Activated CD4-positive, CD25-positive, alpha-beta regulatory T cell (primary cell): ENCODE measurements at regions not wholly inside any gene's neighbourhood (a gene's known extent, or its start where the extent isn't known, plus 50 kb on each side); places are given as distances from the start of the nearest gene placed in this dataset.
"Not testable (repeated sequence)": the region's sequence is repeated elsewhere in the genome, so short reads cannot be mapped to it uniquely, and the experiment has no call there.

Experiments
- DNase-seq, 4 experiments: peaks; one replicate each; lab custom pipeline; 2025; lab: John Stamatoyannopoulos, UW

GRCh38 chr16:32116080-32116479, 137.0 kb upstream of the TP53TG3D start:
- DNase-seq, result no peak

DNA sequence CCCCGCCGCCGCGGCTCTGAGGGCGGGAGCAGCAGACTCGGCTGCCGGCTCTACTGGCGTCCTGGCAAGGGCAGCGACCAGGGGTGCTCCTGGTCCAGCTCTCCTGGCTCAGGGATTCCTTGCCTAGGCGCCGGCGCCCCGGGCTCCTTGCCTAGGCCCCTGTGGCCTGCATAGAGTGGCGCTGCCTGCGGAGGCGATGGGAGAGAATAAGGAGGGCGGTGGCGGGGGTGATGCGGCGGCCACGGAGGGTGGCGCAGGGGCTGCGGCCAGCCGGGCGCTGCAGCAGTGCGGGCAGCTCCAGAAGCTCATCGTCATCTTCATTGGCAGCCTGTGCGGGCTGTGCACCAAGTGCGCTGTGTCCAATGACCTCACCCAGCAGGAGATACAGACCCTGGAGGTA, 136.6 kb upstream of the TP53TG3D start:
- DNase-seq, result not testable (repeated sequence)

- not testable (repeated sequence) for DNase-seq
Observed at GRCh38 chr16:32120372-32120771, 132.7 kb upstream of the TP53TG3D start.

DNA sequence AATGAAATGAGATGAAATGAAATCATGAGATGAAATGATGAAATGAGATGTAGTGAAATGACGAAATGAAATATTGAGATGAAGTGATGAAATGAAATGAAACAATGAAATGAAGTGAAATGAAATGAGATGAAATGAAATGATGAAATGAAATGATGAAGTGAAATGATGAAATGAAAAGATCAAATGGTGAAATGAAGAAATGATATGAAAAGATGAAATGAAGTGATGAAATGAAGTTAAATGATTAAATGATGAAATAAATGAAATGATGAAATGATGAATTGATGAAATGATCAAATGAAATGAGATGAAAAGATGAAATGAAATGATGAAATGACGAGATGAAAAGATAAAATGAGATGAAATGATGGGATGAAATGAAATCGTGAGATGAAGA, 132.3 kb upstream of the TP53TG3D start:
- DNase-seq, result not testable (repeated sequence)

DNA sequence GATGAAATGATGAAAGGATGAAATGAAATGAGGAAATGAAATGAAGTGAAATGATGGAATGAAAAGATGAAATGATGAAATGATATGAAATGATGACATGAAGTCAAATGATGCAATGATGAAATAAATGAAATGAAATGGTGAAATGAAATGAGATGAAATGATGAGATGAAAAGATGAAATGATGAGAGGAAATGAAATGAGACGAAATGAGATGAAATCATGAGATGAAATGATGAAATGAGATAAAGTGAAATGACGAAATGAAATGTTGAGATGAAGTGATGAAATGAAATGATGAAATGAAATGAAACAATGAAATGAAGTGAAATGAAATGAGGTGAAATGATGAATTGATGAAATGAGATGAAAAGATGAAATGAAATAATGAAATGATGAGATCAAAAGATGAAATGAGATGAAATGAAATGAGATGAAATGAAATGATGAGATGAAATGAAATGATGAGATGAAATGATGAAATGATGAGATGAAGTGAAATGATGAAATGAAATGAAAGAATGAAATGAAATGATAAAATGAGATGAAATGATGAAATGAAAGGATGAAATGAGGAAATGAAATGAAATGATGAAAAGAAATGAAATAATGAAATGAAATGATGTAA, 131.7 kb upstream of the TP53TG3D start:
- DNase-seq, result not testable (repeated sequence)

GRCh38 chr16:32152434-32152833, 100.7 kb upstream of the TP53TG3D start:
- DNase-seq, result not testable (repeated sequence)

GRCh38 chr16:32187918-32188669, 65.0 kb upstream of the TP53TG3D start:
- DNase-seq, result not testable (repeated sequence)

GRCh38 chr16:32202585-32202984, 50.5 kb upstream of the TP53TG3D start:
- DNase-seq, result not testable (repeated sequence)
